Pancreas (tissue), 10 donors: ENCODE measurements at regions not wholly inside any gene's neighbourhood (a gene's known extent, or its start where the extent isn't known, plus 50 kb on each side); places are given as distances from the start of the nearest gene placed in this dataset.

Experiments used
- ATAC-seq, 4 donors: fragments of 200-7000 bp; cut with Tn5 transposase; one replicate each; pipeline versions ENCODE4 v1.8.0 to v1.9.1; 2020; ENCODE audit warnings: mild to moderate bottlenecking in 4 of 4, moderate library complexity in 4 of 4
- DNase-seq, 6 donors: peaks; one replicate each; pipeline ENCODE4 v3.0.0-alpha.2; 2020
- FAIRE-seq: peaks from 2 replicates; lab custom pipeline; 2012; peaks lifted over from hg19 to GRCh38; lab: Jason Lieb, UNC
- H3K27ac ChIP-seq, 4 donors: fragments of 200-600 bp; sonication (generic); 1 replicate in 3 of 4; 2 replicates in 1 of 4; pipeline versions ENCODE4 v1.5.0 to v1.8.0; 2020
- H3K27me3 ChIP-seq, 4 donors: fragments of 200-600 bp; one replicate each; pipeline ENCODE4 v1.8.0; 2021
- H3K36me3 ChIP-seq, 3 donors: fragments of 200-600 bp; sonication (generic) in 1 of 3; one replicate each; pipeline versions ENCODE4 v1.5.0 to v1.8.0; 2020 to 2021
- H3K4me1 ChIP-seq, 3 donors: fragments of 200-600 bp; one replicate each; pipeline ENCODE4 v1.8.0; 2021
- H3K4me3 ChIP-seq, 4 donors: fragments of 200-600 bp; sonication (generic) in 2 of 4; one replicate each; pipeline versions ENCODE4 v1.5.0 to v1.8.0; 2020 to 2021
- H3K9me3 ChIP-seq, 4 donors: fragments of 200-600 bp; one replicate each; pipeline ENCODE4 v1.8.0; 2021
- WGBS, 2 donors: extraction: QIAGEN DNeasy Blood & Tissue Kit; methylation state at CpG; one replicate each; pipeline ENCODE4 v1.1.7; 2013; 5-methylcytosine and 5-hydroxymethylcytosine counted together
- intact Hi-C, 3 donors: fragments of 100-400 bp; cut with DNase I; formaldehyde crosslinking; loops; one replicate each; pipeline versions ENCODE4 v1.11.1 to v1.14.2; 2022
- TF ChIP-seq, protein P1 (sequence below), 4 donors: fragments of 200-600 bp; sonication (generic) in 3 of 4; IDR thresholded peaks; one replicate each; pipeline versions ENCODE4 v1.5.0 to v1.8.0; 2021; ENCODE audit warnings: antibody characterized with exemption in 4 of 4
- donor health status: healthy with polysubstance abuse.
- donor health status: DM: no; HTN: no; CAD: no; lungs with moderate emphysema.
- donor health status: DM: no; HTN: no; CAD: no.
- donor health status: control.
- donor health status: control.
- donor health status: Bipolar disorder and iron deficiency.
- donor health status: DM: yes; HTN: yes; CAD: no.
- donor health status: DM: no; HTN: no; CAD: no.
- donor health status: DM: no; HTN: no; CAD: no.
- donor health status: DM: yes; HTN: yes; CAD: no.

DNA sequence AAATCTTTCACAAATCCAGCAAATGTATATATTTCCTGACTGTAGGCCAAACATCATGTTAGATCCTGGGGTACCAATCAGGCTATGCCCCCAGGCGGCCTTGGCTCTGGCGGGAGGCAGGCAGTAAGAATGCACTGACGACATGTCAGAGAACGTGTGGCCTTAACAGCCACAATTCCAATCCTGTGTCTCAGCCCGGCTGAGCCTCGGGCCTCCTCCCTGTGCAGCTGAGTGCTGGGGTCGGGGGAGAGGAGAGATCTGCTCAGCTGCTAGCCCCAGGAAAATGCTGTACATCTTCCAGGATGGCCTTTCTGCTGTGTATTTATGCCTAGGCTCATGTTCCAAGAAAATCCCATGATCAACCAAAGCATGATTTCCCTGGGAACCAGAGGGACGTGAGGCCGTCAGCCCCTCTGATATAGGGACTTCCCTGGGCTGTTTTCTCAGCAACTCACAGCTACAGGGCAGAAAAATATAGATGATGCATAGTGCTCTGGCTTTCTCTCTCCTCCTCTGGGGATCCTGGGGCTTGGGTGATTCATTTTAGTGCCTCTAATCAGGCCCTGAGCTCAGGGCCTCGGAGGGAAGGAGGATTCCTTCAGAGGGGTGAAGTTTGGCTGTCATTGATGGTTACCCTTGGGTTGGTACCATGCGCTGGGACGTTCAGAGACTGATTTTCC, 604.0 kb downstream of the HS3ST4 start:
- no peak for FAIRE-seq
- whole genome bisulfite sequencing, 2 donors = 49 to 61% methylated on average over 12 of the region's 12 CpGs

GRCh38 chr16:26301516-26301915, 609.8 kb downstream of the HS3ST4 start:
- intact Hi-C loops = no loop called here
- H3K4me1 ChIP-seq = no peaks in the 10 kb centered on the region
- TF ChIP-seq, protein P1, sequence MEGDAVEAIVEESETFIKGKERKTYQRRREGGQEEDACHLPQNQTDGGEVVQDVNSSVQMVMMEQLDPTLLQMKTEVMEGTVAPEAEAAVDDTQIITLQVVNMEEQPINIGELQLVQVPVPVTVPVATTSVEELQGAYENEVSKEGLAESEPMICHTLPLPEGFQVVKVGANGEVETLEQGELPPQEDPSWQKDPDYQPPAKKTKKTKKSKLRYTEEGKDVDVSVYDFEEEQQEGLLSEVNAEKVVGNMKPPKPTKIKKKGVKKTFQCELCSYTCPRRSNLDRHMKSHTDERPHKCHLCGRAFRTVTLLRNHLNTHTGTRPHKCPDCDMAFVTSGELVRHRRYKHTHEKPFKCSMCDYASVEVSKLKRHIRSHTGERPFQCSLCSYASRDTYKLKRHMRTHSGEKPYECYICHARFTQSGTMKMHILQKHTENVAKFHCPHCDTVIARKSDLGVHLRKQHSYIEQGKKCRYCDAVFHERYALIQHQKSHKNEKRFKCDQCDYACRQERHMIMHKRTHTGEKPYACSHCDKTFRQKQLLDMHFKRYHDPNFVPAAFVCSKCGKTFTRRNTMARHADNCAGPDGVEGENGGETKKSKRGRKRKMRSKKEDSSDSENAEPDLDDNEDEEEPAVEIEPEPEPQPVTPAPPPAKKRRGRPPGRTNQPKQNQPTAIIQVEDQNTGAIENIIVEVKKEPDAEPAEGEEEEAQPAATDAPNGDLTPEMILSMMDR (IDR thresholded peaks at IDR 0.05) = no peak
- WGBS, 2 donors = 53 to 67% methylated on average over 2 of the region's 2 CpGs
- FAIRE-seq (no peak), ATAC-seq (no peak), DNase-seq (no peak)
- H3K4me3 ChIP-seq = no peak overlapping the region
- no peak overlapping the region for H3K27ac ChIP-seq
- no peaks in the 10 kb centered on the region for H3K27me3 ChIP-seq
- no peaks in the 10 kb centered on the region for H3K36me3 ChIP-seq
- H3K9me3 ChIP-seq = no peaks in the 10 kb centered on the region

More for the DNA sequence above, 604.0 kb downstream of the HS3ST4 start:
- H3K4me1 ChIP-seq = no peaks in the 10 kb centered on the region
- intact Hi-C loops = no loop called here
- H3K36me3 ChIP-seq = no peaks in the 10 kb centered on the region
- DNase-seq (no peak), ATAC-seq (no peak)
- H3K27ac ChIP-seq = no peak overlapping the region
- no peaks in the 10 kb centered on the region for H3K9me3 ChIP-seq
- TF ChIP-seq, protein P1 (IDR thresholded peaks at IDR 0.05) = no peak
- H3K27me3 ChIP-seq = no peaks in the 10 kb centered on the region
- no peak overlapping the region for H3K4me3 ChIP-seq

- FAIRE-seq = no peak
- Histone ChIP-seq H3K4me1 (no peaks in the 10 kb centered on the region), H3K27me3 (no peaks in the 10 kb centered on the region), H3K27ac (no peak overlapping the region), H3K36me3 (no peaks in the 10 kb centered on the region), H3K9me3 (no peaks in the 10 kb centered on the region), H3K4me3 (no peak overlapping the region)
- no peak for ATAC-seq
- TF ChIP-seq, protein P1 (IDR thresholded peaks at IDR 0.05) = no peak
- no peak for DNase-seq
- 52 to 64% methylated on average over 12 of the region's 12 CpGs for WGBS, 2 donors
- intact Hi-C loops = no loop called here
Measured at GRCh38 chr16:26316683-26317464, 625.1 kb downstream of the HS3ST4 start.

DNA sequence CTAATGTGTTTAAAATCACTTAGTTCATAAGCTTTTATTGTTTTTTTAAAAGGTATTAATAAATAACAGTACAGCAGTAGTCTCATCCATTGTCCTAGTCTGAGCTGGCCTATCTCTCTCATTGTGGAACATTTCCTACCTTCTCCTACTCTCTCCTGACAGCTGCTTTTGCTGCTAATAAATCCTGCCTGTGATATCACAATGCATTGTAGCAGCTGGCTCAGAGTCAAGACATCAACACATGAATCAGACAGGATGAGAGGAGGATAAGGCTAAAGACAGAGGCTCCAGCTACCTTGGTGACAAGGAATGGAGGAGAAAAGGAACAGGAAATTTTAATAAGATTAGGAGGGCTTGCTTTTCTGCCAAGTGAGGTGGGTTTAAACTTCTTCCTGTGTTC, 626.1 kb downstream of the HS3ST4 start:
- FAIRE-seq (no peak), DNase-seq (no peak), ATAC-seq (no peak)
- TF ChIP-seq, protein P1 (IDR thresholded peaks at IDR 0.05) = no peak
- Histone ChIP-seq H3K36me3 (no peaks in the 10 kb centered on the region), H3K9me3 (no peaks in the 10 kb centered on the region), H3K4me3 (no peak overlapping the region), H3K27ac (no peak overlapping the region), H3K4me1 (no peaks in the 10 kb centered on the region), H3K27me3 (peaks cover 0 to 1% (median 0%) of the 10 kb centered on the region in 4 donors)
- intact Hi-C loops = no loop called here

DNA sequence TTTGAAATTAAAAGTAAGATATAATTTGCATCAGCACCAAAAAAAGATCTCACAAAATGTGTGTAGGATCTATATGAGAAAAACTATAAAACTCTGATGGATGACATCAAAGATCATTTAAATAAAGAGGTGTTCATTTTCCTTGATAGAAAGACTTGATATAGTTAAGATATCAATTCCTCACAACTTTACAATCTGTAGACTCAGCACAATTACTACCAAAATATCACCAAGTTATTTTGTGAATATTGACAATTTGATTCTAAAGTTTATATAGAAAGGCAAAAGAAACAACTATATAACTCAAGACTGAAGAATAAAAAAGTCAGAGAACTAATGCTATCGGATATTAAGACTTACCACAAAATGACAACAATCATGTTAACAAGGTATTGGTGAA, 638.9 kb downstream of the HS3ST4 start:
- no peaks in the 10 kb centered on the region for H3K9me3 ChIP-seq
- FAIRE-seq = no peak
- WGBS, 2 donors = 73 to 84% methylated on average over 1 of the region's 1 CpG
- H3K36me3 ChIP-seq = no peaks in the 10 kb centered on the region
- no peak overlapping the region for H3K4me3 ChIP-seq
- no peak for ATAC-seq
- H3K27ac ChIP-seq = no peak overlapping the region
- H3K4me1 ChIP-seq = no peaks in the 10 kb centered on the region
- intact Hi-C loops = no loop called here
- no peaks in the 10 kb centered on the region for H3K27me3 ChIP-seq
- TF ChIP-seq, protein P1 (IDR thresholded peaks at IDR 0.05) = no peak
- DNase-seq = no peak
